Activated CD8-positive, alpha-beta T cell treated with anti-CD3 and anti-CD28 coated beads for 36 hours (primary cell): ENCODE measurements at regions not wholly inside any gene's neighbourhood (a gene's known extent, or its start where the extent isn't known, plus 50 kb on each side); places are given as distances from the start of the nearest gene placed in this dataset.

Source experiments
- ATAC-seq: fragments of 200-7000 bp; cut with Tn5 transposase; one replicate; pipeline ENCODE4 v1.10.0; 2021; ENCODE audit warnings: mild to moderate bottlenecking, moderate library complexity
- CTCF ChIA-PET: fragments of 350-600 bp; sonication (Branson Sonifier 250); formaldehyde crosslinking; loops from one replicate; lab custom pipeline; 2021; ENCODE audit warnings: antibody characterized with exemption; lab: Charles Lee
- POLR2A ChIA-PET: fragments of 350-600 bp; sonication (Branson Sonifier 250); formaldehyde crosslinking; loops from one replicate; lab custom pipeline; 2021; ENCODE audit warnings: antibody characterized with exemption; lab: Charles Lee
- DNase-seq: peaks from one replicate; pipeline ENCODE4 v3.0.0-alpha.2; 2020
- H3K27ac Mint-ChIP-seq: one replicate; pipeline ENCODE4 v1.8.0; 2021; ENCODE audit warnings: mild to moderate bottlenecking, mixed read lengths
- H3K27me3 Mint-ChIP-seq: one replicate; pipeline ENCODE4 v1.8.0; 2021; ENCODE audit warnings: mixed read lengths
- H3K36me3 Mint-ChIP-seq: one replicate; pipeline ENCODE4 v1.8.0; 2021; ENCODE audit warnings: low read depth, mixed read lengths
- H3K4me1 Mint-ChIP-seq: one replicate; pipeline ENCODE4 v1.8.0; 2021; ENCODE audit warnings: low read depth, mixed read lengths
- H3K4me3 Mint-ChIP-seq: one replicate; pipeline ENCODE4 v1.8.0; 2021; ENCODE audit warnings: mild to moderate bottlenecking, moderate library complexity, mixed read lengths
- H3K9me3 Mint-ChIP-seq: one replicate; pipeline ENCODE4 v1.8.0; 2021; ENCODE audit warnings: mixed read lengths
- intact Hi-C: fragments of 100-400 bp; cut with micrococcal nuclease; formaldehyde crosslinking; loops from one replicate; pipeline ENCODE4 v1.10.0; 2022
- TF ChIP-seq, protein P1 (sequence below): fragments of 200-600 bp; IDR thresholded peaks from one replicate; pipeline ENCODE4 v1.8.0; 2022; ENCODE audit warnings: antibody characterized with exemption, mild to moderate bottlenecking

DNA sequence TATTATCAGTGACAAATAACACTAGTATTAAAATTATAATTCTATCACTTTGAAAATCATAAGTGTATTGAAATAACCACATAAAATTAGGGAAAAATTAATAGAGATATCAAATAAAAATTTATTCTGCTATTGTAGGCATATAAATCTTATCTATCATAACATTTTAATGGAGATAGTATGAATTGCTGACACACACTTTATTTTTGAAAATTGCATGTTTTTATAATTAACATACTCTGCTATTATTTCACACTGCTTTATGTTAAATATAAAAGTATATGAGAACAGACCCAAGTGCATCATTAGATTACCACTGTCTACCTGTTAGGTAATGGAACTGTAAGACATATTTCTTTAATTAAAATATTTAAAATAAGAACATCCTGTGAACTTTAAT is 2150.2 kb downstream of the ARAP2 start:
- Mint-ChIP-seq H3K27ac (no peak overlapping the region), H3K36me3 (no peaks in the 10 kb centered on the region), H3K4me3 (no peak overlapping the region), H3K27me3 (no peaks in the 10 kb centered on the region), H3K9me3 (peaks cover 4% of the 10 kb centered on the region), H3K4me1 (no peaks in the 10 kb centered on the region)
- ChIA-PET POLR2A (no interaction called here), CTCF (no interaction called here)
- no peak for ATAC-seq
- no peak for DNase-seq
- TF ChIP-seq, protein P1, sequence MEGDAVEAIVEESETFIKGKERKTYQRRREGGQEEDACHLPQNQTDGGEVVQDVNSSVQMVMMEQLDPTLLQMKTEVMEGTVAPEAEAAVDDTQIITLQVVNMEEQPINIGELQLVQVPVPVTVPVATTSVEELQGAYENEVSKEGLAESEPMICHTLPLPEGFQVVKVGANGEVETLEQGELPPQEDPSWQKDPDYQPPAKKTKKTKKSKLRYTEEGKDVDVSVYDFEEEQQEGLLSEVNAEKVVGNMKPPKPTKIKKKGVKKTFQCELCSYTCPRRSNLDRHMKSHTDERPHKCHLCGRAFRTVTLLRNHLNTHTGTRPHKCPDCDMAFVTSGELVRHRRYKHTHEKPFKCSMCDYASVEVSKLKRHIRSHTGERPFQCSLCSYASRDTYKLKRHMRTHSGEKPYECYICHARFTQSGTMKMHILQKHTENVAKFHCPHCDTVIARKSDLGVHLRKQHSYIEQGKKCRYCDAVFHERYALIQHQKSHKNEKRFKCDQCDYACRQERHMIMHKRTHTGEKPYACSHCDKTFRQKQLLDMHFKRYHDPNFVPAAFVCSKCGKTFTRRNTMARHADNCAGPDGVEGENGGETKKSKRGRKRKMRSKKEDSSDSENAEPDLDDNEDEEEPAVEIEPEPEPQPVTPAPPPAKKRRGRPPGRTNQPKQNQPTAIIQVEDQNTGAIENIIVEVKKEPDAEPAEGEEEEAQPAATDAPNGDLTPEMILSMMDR = no peak
- intact Hi-C loops = no loop called here

DNA sequence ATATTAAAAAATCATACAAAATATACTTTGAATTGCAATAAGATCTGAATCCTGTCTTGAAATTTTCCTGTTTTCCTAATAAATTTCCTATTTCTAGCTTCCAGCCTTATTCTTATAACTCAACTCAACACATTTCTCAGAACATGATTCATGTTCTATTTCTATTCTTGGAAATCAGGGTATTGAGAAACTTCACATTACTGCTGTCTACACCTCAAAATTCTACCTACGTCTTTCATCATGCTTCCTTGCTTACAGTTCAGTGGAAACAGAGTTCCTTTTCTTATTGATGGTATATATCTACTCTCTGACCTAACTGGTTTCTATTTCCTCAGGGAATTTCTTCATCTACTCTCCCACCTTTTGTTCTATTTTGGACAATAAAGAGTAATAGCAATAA is 2139.0 kb downstream of the ARAP2 start:
- ATAC-seq (no peak), DNase-seq (no peak)
- ChIA-PET CTCF (no interaction called here), POLR2A (no interaction called here)
- Mint-ChIP-seq H3K36me3 (no peaks in the 10 kb centered on the region), H3K4me1 (no peaks in the 10 kb centered on the region), H3K4me3 (no peak overlapping the region), H3K9me3 (peaks cover 1% of the 10 kb centered on the region), H3K27me3 (no peaks in the 10 kb centered on the region), H3K27ac (no peak overlapping the region)
- intact Hi-C loops = no loop called here
- TF ChIP-seq, protein P1 = no peak

DNA sequence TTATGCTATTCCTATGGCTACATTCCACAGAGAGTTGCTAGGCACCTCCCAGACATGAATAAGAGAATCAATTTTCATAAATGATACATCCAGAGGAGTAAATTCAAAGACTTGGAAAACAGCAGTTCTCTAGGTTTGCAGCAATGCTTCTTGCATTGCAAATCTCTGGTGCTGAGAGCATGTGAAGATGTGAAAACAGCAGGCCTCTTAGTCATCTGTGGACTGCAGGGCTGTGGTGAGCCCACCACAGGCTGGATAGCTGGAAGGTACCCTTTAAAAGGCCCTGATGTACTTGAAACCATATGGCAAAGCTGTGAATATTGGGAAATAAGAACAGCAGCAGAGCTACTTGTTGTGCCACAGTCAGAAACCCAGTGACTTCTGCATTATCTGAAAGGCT is 2135.9 kb downstream of the ARAP2 start:
- ChIA-PET CTCF (no interaction called here), POLR2A (no interaction called here)
- H3K4me1 Mint-ChIP-seq = no peaks in the 10 kb centered on the region
- peaks cover 1% of the 10 kb centered on the region for H3K9me3 Mint-ChIP-seq
- ATAC-seq (no peak), DNase-seq (no peak)
- no peak overlapping the region for H3K4me3 Mint-ChIP-seq
- intact Hi-C loops = no loop called here
- TF ChIP-seq, protein P1 = no peak
- no peaks in the 10 kb centered on the region for H3K36me3 Mint-ChIP-seq
- no peak overlapping the region for H3K27ac Mint-ChIP-seq
- H3K27me3 Mint-ChIP-seq = no peaks in the 10 kb centered on the region

DNA sequence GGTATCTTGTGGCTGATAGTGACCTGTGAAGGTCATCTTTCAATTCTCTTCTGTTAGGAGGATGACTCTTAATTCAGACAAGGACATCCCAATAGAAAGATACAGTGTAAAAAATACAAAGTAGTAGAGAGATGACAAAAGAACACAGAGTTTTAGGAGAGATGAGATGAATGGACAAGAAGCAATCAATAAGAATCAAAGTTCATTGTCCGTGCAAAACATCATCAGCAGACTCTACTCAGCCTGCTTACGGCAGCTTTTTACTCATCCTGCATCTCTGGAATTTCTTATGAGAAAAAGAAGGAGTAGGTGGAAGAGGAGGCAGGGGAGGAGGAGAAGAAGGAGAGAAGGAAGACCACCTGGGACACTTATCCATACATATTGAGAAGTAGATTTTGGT is 2131.7 kb downstream of the ARAP2 start:
- DNase-seq (no peak), ATAC-seq (no peak)
- no peaks in the 10 kb centered on the region for H3K36me3 Mint-ChIP-seq
- ChIA-PET POLR2A (no interaction called here), CTCF (no interaction called here)
- H3K27me3 Mint-ChIP-seq = no peaks in the 10 kb centered on the region
- TF ChIP-seq, protein P1 = no peak
- no peaks in the 10 kb centered on the region for H3K4me1 Mint-ChIP-seq
- intact Hi-C loops = no loop called here
- H3K27ac Mint-ChIP-seq = no peak overlapping the region
- no peak overlapping the region for H3K4me3 Mint-ChIP-seq
- H3K9me3 Mint-ChIP-seq = no peaks in the 10 kb centered on the region

DNA sequence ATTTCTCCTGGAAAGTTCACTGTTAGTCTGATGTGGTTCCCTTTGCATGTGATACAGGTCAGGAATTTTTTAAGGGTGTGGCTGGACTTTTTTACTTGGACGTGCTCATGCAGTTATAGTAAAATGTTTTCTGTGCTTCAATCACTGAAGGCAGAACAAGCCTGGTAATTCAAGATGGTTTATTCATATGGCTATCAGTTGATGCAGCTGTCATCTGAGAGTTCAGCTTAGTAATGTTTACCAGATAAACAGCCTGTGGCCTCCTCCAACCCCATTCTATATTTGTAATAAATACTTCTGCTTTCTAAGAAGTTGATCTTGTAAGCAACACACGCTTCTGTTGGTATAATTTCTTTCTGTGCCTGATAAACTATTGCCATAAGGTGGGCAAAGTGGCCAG is 2105.9 kb downstream of the ARAP2 start:
- Mint-ChIP-seq H3K9me3 (peaks cover 8% of the 10 kb centered on the region), H3K4me1 (no peaks in the 10 kb centered on the region), H3K36me3 (no peaks in the 10 kb centered on the region), H3K27ac (no peak overlapping the region), H3K27me3 (no peaks in the 10 kb centered on the region), H3K4me3 (no peak overlapping the region)
- intact Hi-C loops = no loop called here
- DNase-seq (no peak), ATAC-seq (no peak)
- ChIA-PET CTCF (no interaction called here), POLR2A (no interaction called here)
- TF ChIP-seq, protein P1 = no peak
